ENCODE measurements at regions not wholly inside any gene's neighbourhood (a gene's known extent, or its start where the extent isn't known, plus 50 kb on each side); places are given as distances from the start of the nearest gene placed in this dataset.

GRCh38 chr18:22699629-22700028 is 233.5 kb upstream of the RBBP8 start:
- Histone ChIP-seq H3K9me2 (replicated peaks; ENCODE audit: control insufficient read depth, low read length) (no peaks in the 10 kb centered on the region), H3F3A (ENCODE audit: control insufficient read depth, insufficient read depth) (no peaks in the 10 kb centered on the region), H3K79me2 (ENCODE audit: control insufficient read depth, low read length) (no peaks in the 10 kb centered on the region), H3K9me3 (ENCODE audit: control insufficient read depth, insufficient read depth, low read length) (no peaks in the 10 kb centered on the region), H3K27me3 (ENCODE audit: control insufficient read depth, low read length) (no peaks in the 10 kb centered on the region), H3K36me3 (ENCODE audit: control insufficient read depth, low read length) (no peaks in the 10 kb centered on the region), H3K27ac (ENCODE audit: low read depth, low read length) (no peak overlapping the region), H4K20me1 (ENCODE audit: control insufficient read depth, insufficient read depth, low read depth, low read length) (no peaks in the 10 kb centered on the region), H3K4me3 (ENCODE audit: low read length) (no peak overlapping the region), H3K4me1 (ENCODE audit: control insufficient read depth, low read length) (no peaks in the 10 kb centered on the region), H3K4me2 (ENCODE audit: low read length) (no peak overlapping the region)
- TF ChIP-seq CTCF (IDR thresholded peaks at IDR 0.05; ENCODE audit: low read depth, low read length, poor library complexity, severe bottlenecking), result no peak
- TF ChIP-seq EZH2phosphoT487 (IDR thresholded peaks at IDR 0.05; ENCODE audit: borderline replicate concordance, low read length), result no peak

- no peak overlapping the region for H3K27ac ChIP-seq (ENCODE audit: low read depth, low read length)
- no peaks in the 10 kb centered on the region for H3K9me3 ChIP-seq (ENCODE audit: control insufficient read depth, insufficient read depth, low read length)
- no peaks in the 10 kb centered on the region for H3K9me2 ChIP-seq (replicated peaks; ENCODE audit: control insufficient read depth, low read length)
- no peaks in the 10 kb centered on the region for H3K27me3 ChIP-seq (ENCODE audit: control insufficient read depth, low read length)
- no peaks in the 10 kb centered on the region for H3K4me1 ChIP-seq (ENCODE audit: control insufficient read depth, low read length)
- no peaks in the 10 kb centered on the region for H3K79me2 ChIP-seq (ENCODE audit: control insufficient read depth, low read length)
- no peak overlapping the region for H3K4me3 ChIP-seq (ENCODE audit: low read length)
- H3F3A ChIP-seq (ENCODE audit: control insufficient read depth, insufficient read depth), result no peaks in the 10 kb centered on the region
- TF ChIP-seq EZH2phosphoT487 (IDR thresholded peaks at IDR 0.05; ENCODE audit: borderline replicate concordance, low read length), result no peak
- TF ChIP-seq CTCF (IDR thresholded peaks at IDR 0.05; ENCODE audit: low read depth, low read length, poor library complexity, severe bottlenecking), result no peak
- H4K20me1 ChIP-seq (ENCODE audit: control insufficient read depth, insufficient read depth, low read depth, low read length), result no peaks in the 10 kb centered on the region
- no peaks in the 10 kb centered on the region for H3K36me3 ChIP-seq (ENCODE audit: control insufficient read depth, low read length)
- H3K4me2 ChIP-seq (ENCODE audit: low read length), result no peak overlapping the region
Measured at GRCh38 chr18:22700920-22701319, 232.2 kb upstream of the RBBP8 start.

GRCh38 chr18:22701326-22701725 is 231.8 kb upstream of the RBBP8 start:
- Histone ChIP-seq H3K36me3 (ENCODE audit: control insufficient read depth, low read length) (no peaks in the 10 kb centered on the region), H3K4me3 (ENCODE audit: low read length) (no peak overlapping the region), H4K20me1 (ENCODE audit: control insufficient read depth, insufficient read depth, low read depth, low read length) (no peaks in the 10 kb centered on the region), H3K9me3 (ENCODE audit: control insufficient read depth, insufficient read depth, low read length) (no peaks in the 10 kb centered on the region), H3K27ac (ENCODE audit: low read depth, low read length) (no peak overlapping the region), H3K27me3 (ENCODE audit: control insufficient read depth, low read length) (no peaks in the 10 kb centered on the region), H3K79me2 (ENCODE audit: control insufficient read depth, low read length) (no peaks in the 10 kb centered on the region), H3K9me2 (replicated peaks; ENCODE audit: control insufficient read depth, low read length) (no peaks in the 10 kb centered on the region), H3F3A (ENCODE audit: control insufficient read depth, insufficient read depth) (no peaks in the 10 kb centered on the region), H3K4me2 (ENCODE audit: low read length) (no peak overlapping the region), H3K4me1 (ENCODE audit: control insufficient read depth, low read length) (no peaks in the 10 kb centered on the region)
- TF ChIP-seq EZH2phosphoT487 (IDR thresholded peaks at IDR 0.05; ENCODE audit: borderline replicate concordance, low read length) (no peak), CTCF (IDR thresholded peaks at IDR 0.05; ENCODE audit: low read depth, low read length, poor library complexity, severe bottlenecking) (no peak)

GRCh38 chr18:22701795-22702194 is 231.3 kb upstream of the RBBP8 start:
- H3K27ac ChIP-seq (ENCODE audit: low read depth, low read length), result no peak overlapping the region
- no peaks in the 10 kb centered on the region for H3K9me2 ChIP-seq (replicated peaks; ENCODE audit: control insufficient read depth, low read length)
- H3F3A ChIP-seq (ENCODE audit: control insufficient read depth, insufficient read depth), result no peaks in the 10 kb centered on the region
- no peaks in the 10 kb centered on the region for H3K27me3 ChIP-seq (ENCODE audit: control insufficient read depth, low read length)
- H3K4me1 ChIP-seq (ENCODE audit: control insufficient read depth, low read length), result no peaks in the 10 kb centered on the region
- H3K4me3 ChIP-seq (ENCODE audit: low read length), result no peak overlapping the region
- no peaks in the 10 kb centered on the region for H3K36me3 ChIP-seq (ENCODE audit: control insufficient read depth, low read length)
- H3K4me2 ChIP-seq (ENCODE audit: low read length), result no peak overlapping the region
- TF ChIP-seq EZH2phosphoT487 (IDR thresholded peaks at IDR 0.05; ENCODE audit: borderline replicate concordance, low read length) (no peak), CTCF (IDR thresholded peaks at IDR 0.05; ENCODE audit: low read depth, low read length, poor library complexity, severe bottlenecking) (no peak)
- no peaks in the 10 kb centered on the region for H3K79me2 ChIP-seq (ENCODE audit: control insufficient read depth, low read length)
- H3K9me3 ChIP-seq (ENCODE audit: control insufficient read depth, insufficient read depth, low read length), result no peaks in the 10 kb centered on the region
- no peaks in the 10 kb centered on the region for H4K20me1 ChIP-seq (ENCODE audit: control insufficient read depth, insufficient read depth, low read depth, low read length)

Measured in DOHH2 (cell line).